ENCODE measurements at regions not wholly inside any gene's neighbourhood (a gene's known extent, or its start where the extent isn't known, plus 50 kb on each side); places are given as distances from the start of the nearest gene placed in this dataset.

DNA sequence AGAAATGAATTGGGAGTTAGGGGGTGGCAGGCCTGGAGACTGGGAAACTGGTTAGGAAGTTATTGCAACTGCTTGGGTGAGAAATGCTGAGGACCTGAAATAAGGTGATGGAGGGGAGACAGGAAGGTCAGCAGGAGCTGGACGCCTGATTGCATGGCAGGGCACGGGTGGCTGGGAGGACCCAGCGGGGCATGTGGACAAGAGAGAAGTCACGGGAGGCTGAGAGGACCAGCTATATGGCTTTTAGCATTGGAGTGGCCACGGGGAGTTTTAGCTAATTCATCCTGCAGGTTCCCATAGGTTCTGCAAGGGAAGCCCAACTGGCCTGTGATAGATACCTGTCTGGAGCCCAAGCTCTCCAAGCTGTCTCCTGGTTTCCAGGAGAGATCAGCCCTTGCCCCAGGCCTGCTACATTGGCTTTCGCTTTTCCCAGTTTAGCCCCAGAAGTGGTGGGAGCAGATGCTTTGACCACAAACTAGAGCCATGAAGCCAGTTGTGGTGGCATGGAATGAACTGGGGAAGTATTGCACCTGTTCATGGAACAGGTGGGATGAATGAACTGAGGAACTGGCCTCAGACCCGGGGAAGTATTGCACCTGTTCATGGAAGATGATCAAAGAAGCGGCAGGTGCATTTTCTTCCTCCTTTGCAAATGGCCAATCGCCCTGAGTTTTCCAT lies 93.6 kb upstream of the TAF1B start:
- TF ChIP-seq, protein P1, sequence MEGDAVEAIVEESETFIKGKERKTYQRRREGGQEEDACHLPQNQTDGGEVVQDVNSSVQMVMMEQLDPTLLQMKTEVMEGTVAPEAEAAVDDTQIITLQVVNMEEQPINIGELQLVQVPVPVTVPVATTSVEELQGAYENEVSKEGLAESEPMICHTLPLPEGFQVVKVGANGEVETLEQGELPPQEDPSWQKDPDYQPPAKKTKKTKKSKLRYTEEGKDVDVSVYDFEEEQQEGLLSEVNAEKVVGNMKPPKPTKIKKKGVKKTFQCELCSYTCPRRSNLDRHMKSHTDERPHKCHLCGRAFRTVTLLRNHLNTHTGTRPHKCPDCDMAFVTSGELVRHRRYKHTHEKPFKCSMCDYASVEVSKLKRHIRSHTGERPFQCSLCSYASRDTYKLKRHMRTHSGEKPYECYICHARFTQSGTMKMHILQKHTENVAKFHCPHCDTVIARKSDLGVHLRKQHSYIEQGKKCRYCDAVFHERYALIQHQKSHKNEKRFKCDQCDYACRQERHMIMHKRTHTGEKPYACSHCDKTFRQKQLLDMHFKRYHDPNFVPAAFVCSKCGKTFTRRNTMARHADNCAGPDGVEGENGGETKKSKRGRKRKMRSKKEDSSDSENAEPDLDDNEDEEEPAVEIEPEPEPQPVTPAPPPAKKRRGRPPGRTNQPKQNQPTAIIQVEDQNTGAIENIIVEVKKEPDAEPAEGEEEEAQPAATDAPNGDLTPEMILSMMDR (IDR thresholded peaks at IDR 0.05; ENCODE audit: control insufficient read depth, extremely low read depth, insufficient read depth) = no peak
- DNase-seq (ENCODE audit: low read depth) = no peak
- H3K4me3 ChIP-seq (ENCODE audit: low read depth, low read length) = no peak overlapping the region

DNA sequence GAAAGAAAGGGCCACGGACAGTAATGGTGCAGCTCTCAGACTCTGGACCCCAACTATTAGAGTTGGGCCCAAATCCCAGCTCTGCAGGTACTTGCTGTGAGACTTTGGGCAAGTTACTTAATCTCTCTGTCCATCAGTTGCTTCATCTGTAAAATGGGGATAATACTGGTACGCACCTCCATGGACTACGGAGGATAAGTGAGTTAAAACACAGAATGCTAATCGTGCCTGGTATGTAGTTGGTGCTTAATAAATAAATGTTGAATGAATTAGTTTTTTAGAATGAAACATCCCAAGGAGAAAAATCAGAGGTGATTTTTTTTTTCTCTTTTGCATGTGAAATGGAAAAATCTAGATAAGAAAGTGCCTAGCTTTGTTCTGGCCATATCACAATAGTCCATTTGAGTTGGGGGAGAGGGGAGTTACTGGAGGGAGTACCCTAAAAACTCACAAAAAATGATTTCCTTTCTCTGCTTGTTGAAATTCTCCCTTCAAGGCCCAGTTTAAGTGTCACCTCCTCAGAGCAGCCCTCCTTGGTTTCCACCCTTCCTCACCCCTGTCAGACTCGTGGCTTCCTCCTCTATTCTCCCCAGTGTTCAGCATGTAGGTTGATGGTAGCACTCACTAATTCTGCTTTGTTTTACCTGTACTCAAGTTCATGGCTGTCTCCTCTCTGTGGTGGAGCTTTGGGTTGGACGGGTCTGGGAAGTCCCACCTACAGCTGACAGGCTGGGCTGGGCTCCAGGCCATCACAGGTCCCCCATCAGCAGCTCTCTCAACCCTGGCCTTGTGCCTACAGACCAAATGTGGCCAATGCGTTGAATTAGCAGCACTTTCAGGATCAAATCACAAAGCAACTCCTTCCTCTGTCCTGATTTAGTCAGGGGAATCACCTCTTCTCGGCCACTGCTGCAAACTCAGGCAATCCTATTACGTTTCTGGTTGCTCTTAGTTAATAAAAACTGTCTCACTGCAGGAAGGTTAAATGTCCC lies 92.8 kb upstream of the TAF1B start:
- H3K4me3 ChIP-seq (ENCODE audit: low read depth, low read length) = no peak overlapping the region
- TF ChIP-seq, protein P1 (IDR thresholded peaks at IDR 0.05; ENCODE audit: control insufficient read depth, extremely low read depth, insufficient read depth) = no peak
- no peak for DNase-seq (ENCODE audit: low read depth)

DNA sequence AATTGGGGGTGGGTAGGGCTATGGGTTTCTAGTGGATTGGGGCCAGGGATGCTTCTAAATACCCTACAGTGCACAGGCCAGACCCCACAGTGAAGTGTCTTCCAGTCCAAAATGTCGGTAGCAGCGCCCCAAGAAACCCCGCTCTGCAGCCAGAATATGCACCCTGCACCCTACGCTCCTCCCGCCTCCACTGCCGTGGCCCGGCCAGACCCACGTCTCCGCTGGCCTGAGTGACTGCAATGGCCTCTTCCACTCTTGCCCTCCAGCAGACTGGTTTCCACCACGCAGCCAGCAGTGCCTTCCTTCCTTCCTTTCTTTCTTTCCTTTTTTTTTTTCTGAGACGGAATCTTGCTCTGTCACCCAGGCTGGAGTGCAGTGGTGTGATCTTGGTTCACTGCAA lies 91.4 kb upstream of the TAF1B start:
- DNase-seq (ENCODE audit: low read depth) = no peak
- no peak overlapping the region for H3K4me3 ChIP-seq (ENCODE audit: low read depth, low read length)
- TF ChIP-seq, protein P1 (IDR thresholded peaks at IDR 0.05; ENCODE audit: control insufficient read depth, extremely low read depth, insufficient read depth) = no peak

DNA sequence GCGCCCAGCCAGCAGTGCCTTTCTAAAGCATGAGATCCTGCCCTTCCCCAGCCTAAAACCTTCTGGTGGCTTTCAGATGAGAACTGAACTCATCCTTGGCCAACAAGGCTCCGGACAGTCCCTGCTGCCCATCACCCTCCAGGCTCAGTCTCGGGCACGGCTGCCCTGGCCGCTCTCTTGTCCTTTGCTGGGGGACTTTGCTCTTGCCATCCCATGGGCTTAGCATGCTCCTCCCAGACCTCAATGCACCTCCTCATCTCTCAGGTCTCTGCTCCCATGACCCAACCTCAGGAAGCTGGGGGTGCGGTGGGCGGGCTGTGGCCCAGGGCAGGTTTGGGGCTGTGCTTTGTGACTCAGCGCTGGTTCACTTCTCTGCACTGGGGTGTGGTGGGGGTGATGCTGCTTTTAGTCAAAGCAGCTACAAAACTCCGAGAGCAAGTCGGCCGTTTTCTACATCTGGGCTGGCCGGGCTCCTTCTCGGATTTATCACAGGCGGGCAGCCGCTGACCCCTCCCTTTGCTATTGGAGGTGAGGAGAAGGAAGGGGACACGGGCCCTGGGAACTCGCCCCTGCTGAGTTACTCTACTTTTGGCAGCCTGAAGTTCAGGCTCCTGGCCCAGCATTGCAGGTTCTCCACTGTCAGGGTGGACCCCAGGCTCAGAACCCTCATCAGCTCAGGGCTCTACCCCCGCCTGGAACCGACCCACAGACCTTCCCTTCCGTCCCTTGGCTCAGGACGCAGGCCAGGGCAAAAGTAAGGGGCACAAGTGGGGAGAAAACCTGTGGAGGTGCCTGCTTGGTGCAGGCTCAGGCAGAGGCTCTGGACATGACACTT lies 90.6 kb upstream of the TAF1B start:
- no peak overlapping the region for H3K4me3 ChIP-seq (ENCODE audit: low read depth, low read length)
- TF ChIP-seq, protein P1 (IDR thresholded peaks at IDR 0.05; ENCODE audit: control insufficient read depth, extremely low read depth, insufficient read depth) = no peak
- DNase-seq (ENCODE audit: low read depth) = no peak

DNA sequence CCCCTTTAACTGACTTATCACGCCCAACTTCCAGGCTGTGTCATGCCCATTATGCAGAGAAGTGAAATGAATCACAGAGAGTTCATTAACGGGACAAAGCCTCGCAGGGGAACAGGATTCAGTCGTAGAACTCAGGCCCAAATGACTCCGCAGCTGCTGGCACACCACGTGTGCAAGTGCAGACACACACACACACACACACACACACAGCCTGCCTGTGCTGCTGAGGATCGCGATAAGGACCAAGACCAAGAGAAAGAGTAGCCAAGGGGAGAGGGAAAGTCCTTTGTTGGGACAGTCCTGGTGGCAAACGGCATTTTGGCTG lies 90.0 kb upstream of the TAF1B start:
- TF ChIP-seq, protein P1 (IDR thresholded peaks at IDR 0.05; ENCODE audit: control insufficient read depth, extremely low read depth, insufficient read depth) = no peak
- DNase-seq (ENCODE audit: low read depth) = no peak
- H3K4me3 ChIP-seq (ENCODE audit: low read depth, low read length) = no peak overlapping the region

DNA sequence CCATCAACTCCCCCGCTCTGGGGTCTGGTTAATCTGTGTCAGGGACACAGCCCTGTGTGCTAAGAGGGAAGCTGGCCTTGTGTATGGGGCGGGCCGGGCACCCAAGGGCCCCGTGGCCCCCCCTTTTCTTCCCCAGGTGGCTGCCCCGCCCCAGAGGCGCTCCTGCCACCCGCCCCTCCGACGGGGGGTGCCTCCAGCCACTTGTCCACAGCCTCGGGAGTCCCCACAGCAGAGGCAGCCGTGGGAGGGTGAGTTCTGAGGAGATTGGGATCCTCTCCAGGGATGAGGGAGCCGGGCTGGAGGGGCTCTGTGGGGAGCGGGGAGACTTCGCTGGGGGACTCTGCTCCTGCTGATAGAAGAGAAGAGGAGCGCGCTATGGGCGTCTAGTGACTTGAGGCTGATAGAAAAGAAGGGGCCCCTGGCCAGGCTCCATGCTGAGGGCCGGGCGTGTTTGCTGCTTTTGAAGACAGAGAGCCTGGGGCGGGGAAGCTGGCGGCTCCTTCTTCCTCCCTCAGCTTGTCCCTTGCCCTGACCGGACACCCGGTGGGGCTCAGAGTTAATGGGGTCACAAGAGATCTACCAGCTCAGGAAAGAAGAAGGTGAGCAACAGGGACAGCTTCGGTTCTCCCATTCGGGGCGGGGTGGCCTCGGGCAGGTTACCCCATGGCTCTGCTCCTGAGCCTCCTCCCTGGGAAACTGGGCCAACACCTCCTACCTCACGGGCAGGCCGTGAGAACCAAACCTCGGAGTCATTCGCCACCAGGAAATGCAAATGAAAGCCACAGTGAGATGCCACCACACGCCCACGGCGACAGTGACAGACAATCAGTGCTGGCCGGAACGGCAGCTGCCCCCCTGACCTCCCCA lies 89.4 kb upstream of the TAF1B start:
- TF ChIP-seq, protein P1 (IDR thresholded peaks at IDR 0.05; ENCODE audit: control insufficient read depth, extremely low read depth, insufficient read depth) = no peak
- H3K4me3 ChIP-seq (ENCODE audit: low read depth, low read length) = no peak overlapping the region
- DNase-seq (ENCODE audit: low read depth) = no peak

Data from LNCaP clone FGC (cell line).